PC-3 (cell line): ENCODE measurements at regions not wholly inside any gene's neighbourhood (a gene's known extent, or its start where the extent isn't known, plus 50 kb on each side); places are given as distances from the start of the nearest gene placed in this dataset.

Experiments
- EZH2 ChIP-seq: fragments of 300-600 bp; sonication (generic); IDR thresholded peaks from one replicate; pipeline ENCODE4 v1.6.1; 2017; ENCODE audit warnings: antibody characterized with exemption, mild to moderate bottlenecking, low read length; ENCODE audit not compliant: unreplicated experiment
- EZH2phosphoT487 ChIP-seq: fragments of 300-600 bp; sonication (generic); IDR thresholded peaks from 2 replicates; pipeline ENCODE4 v1.6.1; 2018; ENCODE audit warnings: mild to moderate bottlenecking, antibody characterized with exemption, low read length, borderline replicate concordance
- TF ChIP-seq, protein P1 (sequence below): fragments of 300-600 bp; sonication (generic); conservative IDR thresholded peaks from 2 replicates; pipeline ENCODE4 v1.5.1; 2017; ENCODE audit warnings: antibody characterized with exemption, low read depth, mild to moderate bottlenecking, low read length

DNA sequence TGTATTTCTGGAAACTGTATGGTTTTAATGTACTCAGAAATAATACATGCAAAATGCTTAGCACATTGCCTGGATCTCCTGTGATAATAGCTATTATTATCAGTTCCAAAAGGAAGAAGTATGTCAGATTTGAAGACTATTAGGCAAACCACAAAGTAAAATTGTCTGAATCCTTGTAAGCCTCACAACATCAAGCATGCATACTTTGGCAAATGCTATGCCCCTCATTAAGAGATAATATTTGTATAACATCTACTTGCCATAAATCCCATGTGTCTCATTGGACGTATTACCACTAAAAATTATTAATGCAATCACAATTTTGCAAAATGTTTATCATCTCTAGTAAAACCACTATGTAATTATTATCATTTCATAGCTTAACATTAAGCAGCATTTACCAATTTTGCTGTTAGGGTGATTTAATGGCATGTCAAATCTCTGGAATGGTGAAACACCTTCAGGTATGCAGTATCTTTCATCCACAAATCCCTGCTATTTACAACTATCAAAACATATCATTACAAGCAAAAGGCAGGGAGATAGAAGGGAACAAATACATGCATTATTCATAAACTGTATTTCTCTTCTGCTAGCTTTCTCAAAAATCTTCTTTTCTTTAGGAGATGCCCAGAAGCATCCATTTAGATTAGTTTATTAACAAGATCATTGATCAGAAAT is 974.6 kb upstream of the RAG2 start:
- TF ChIP-seq EZH2 = no peak
- TF ChIP-seq, protein P1, sequence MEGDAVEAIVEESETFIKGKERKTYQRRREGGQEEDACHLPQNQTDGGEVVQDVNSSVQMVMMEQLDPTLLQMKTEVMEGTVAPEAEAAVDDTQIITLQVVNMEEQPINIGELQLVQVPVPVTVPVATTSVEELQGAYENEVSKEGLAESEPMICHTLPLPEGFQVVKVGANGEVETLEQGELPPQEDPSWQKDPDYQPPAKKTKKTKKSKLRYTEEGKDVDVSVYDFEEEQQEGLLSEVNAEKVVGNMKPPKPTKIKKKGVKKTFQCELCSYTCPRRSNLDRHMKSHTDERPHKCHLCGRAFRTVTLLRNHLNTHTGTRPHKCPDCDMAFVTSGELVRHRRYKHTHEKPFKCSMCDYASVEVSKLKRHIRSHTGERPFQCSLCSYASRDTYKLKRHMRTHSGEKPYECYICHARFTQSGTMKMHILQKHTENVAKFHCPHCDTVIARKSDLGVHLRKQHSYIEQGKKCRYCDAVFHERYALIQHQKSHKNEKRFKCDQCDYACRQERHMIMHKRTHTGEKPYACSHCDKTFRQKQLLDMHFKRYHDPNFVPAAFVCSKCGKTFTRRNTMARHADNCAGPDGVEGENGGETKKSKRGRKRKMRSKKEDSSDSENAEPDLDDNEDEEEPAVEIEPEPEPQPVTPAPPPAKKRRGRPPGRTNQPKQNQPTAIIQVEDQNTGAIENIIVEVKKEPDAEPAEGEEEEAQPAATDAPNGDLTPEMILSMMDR = no peak
- no peak for TF ChIP-seq EZH2phosphoT487
